GM18519 (cell line): ENCODE measurements at regions not wholly inside any gene's neighbourhood (a gene's known extent, or its start where the extent isn't known, plus 50 kb on each side); places are given as distances from the start of the nearest gene placed in this dataset.

Source experiments
- ATAC-seq: cut with Tn5 transposase; IDR thresholded peaks from one replicate; pipeline ENCODE4 v1.9.1; 2021; ENCODE audit warnings: mild to moderate bottlenecking, moderate library complexity; ENCODE audit not compliant: unreplicated experiment, low FRiP score

DNA sequence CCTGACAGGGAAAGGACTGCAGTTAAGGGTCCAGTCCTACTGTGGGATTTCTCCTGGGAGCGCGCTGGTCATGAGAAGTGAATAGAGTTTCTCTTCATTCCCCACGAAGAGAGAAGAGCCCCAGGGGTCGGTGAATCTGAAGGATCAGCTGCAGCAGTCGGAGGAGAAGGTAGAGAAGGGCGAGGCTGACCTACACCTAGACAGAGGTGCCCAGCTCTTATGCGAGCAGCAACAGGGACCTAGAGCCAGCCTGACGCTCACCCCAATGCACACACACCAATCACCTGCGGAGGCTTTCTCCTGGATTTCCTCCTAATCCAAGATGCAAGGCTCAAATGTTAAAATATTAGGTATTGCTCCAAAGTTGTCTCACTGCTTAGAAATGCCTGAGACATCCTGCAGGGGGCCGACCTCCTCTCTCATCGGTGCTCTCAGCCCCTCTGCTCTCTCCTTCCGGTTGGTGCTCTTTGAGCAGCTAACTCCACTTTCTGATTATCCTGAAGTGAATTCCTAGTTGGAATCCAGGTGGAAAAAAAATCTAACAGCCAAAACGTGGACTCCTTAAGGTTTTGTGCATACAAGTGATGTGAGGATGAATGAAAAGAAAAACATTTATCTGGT is 176.4 kb downstream of the AHR start:
- no peak for ATAC-seq

DNA sequence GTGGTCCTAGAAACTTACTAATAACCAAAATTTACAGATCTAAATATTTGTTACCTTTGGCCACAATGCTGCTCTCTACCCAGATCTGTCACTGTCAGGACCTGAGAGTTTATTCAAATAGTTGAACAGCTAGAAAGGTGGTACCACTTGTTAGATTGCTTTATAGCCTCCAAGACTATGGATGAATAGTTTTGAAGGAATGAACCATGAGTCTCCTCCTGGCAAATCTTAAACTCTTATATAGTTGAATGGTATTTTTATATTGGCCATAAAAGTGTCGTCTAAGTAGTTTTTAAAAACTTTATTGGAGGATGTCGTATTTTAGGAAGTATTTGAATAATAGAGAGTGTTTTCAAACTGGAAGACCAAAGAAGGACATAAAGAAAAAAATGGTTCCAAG is 178.7 kb downstream of the AHR start:
- no peak for ATAC-seq

DNA sequence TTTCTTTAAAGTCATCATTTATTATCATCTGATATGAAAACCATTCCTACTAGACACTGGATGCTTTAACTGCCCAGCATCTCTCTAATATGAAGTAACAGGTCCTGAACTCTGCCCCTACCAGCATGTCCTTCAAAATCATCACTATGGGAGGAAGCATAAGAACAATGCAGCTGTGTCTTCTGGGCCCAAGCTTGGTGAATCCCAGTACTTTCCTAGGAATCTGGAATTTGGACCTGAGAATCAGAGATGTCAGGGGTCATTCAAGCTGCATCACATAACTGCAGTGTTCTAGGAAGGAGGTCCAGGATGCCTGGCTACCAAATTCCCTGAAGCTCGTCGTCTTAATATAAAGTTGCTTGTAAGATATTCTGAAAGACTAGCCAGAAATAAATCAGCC is 182.7 kb downstream of the AHR start:
- ATAC-seq = no peak

DNA sequence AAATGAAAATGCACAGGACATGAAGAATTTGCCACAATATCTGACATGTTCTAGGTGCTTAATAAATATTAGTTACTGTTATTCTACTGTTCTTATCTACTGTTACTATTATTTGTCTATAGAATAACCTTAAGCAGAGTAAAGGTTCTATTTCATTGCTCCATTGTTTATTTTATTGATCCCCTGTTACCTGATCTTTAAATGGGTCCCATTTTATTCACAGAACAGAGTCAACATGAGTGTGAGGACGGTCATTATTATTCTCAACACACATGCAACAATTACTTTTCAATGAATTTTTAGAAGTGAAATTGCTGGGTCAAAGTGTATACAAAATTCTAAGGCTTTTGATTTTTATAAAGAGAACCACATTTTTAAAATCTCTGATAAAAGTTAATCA is 186.9 kb downstream of the AHR start:
- no peak for ATAC-seq

DNA sequence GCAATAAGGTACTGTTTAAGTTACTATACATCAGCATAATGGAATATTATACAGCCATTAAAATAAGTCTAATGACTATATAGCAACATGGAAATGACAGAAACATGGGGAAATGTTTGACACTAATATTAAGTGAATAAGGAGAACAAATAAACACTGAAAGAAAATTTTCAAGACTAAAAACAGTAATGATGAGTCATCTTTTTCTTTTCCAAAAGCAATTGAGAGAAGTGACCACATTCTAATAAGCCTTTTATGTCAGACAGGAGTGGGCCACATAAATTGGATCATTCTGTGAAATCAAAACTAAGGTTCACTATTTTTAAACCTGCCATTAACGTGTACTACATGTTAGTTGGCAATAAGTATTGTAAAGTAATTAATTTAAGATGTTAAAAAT is 187.5 kb downstream of the AHR start:
- ATAC-seq = no peak

DNA sequence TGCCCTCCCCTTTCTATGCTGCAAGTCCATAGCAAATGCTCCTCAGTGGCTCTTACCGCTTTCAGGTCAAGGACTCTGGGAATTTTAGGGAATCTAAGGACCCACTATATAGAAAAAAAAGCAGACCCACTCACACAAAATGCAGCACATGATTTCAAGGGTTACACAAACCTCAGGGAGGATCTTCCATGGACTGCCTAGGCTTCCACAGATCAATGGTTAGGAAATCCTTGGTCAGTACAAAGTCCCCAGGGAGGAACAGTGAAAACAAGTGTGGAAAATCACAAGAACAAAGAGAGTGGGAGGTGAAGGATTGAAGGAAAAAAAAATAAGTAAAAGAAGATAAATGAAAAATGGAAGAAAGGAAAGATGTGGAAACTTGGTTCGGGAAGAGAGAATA is 188.4 kb downstream of the AHR start:
- ATAC-seq = no peak

DNA sequence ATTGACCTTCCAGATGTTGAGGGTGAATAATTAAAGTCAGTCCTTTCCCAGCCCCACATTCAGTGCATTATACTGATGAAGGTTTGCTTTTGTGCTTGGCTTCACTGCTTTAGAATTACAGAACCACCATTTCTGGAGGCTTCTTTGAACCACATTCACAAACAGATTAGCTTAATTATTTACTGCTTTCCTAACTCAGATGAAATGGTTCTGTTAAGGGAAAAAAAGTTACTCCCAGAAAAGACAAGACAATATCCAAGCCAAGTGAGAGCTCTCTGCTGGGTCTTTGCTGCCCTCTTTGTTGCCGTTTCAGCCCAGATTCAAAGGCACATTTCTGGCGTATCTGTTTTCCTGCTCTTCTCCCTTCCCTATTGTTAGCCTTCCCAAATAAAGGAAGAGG is 188.9 kb downstream of the AHR start:
- ATAC-seq = no peak

DNA sequence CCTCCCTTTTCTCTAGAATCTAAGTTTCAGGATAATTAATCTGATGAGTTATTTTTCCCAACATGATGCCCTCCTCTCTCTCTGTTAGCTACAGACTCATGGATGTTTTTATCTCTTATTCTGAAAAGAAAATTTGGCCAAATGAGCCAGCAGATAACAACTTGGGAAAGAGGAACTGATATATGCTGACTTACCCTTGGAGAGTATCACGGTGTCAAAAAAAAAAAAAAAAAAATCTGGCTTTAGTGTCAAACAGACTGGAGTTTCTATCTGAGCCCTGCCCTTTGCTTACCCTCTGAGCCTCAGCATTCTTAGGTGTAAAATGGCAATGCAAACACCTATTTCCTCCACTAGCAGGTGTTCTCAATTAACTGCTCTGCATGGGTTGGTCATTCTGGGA is 190.4 kb downstream of the AHR start:
- no peak for ATAC-seq

DNA sequence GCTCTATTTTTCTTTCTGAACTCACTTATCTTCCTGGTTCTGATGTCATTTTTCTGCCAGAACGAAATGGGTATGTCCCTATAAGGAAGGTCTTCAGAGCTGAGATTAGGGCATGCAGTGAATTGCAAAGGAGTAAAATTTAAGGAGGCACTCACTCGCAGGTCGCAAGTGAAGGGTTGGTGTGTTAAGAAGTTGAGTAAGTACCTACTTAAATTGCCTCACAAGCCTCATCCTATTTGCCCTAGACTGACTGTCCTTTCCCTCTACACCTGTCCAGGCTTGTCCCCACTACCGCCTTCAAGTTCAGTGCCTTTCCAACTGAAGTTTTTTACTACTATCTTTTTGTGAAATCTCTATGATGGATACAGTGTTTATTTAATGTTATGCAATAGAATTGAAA is 191.5 kb downstream of the AHR start:
- no peak for ATAC-seq

DNA sequence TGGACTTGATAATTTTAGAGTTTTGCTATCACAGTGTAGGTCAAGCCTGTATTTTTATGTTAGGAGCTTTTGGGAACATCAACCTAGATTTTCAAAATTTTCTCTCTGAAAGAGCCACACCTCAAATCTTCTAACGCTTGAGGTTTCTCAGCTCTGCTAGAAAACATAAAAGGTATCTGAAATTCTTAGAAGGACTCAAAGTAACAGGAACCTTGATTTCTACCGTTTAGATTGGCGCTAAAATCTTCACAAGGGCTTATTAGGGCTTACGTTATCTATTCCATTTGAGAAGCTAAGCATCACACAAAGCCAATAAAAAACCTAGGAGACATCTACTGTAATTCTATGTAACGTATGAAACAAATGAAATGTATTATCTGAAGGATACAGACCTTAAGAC is 192.4 kb downstream of the AHR start:
- ATAC-seq = no peak

DNA sequence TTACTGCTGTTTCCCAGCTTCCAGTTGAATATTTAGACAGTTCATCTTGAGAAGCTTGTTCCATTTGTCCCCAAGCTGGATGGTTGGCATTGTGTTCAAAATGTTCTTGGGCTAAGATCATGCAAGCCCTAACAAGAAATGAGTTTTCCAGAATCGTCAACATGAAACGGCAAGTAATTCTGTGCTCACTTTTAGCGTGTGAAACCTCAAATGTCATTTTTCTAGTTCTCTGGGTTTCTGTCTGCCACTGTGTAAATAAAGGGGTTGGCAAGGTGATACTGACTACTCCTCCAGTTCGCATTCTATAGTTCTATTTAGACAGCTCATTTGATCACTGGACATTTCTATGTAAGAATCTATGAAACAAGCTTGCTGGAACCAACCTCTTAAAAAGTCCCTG is 194.0 kb downstream of the AHR start:
- no peak for ATAC-seq

DNA sequence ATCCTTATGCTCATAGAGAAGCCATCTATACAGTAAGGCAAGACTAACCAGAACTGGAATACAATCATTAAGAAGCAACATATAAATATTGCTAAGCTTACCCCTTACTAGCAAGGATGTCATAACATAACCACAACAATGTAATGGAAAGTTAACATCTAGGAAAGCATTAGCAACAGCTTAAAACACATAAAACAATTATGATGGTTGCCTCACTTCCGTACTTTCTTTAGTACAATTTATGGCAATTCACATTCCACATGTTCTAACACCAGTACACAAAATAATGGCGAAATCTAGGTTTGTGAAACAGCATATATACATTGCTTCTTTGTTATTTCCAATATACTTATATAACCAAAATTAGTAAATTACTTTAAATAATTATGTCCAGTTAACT is 195.0 kb downstream of the AHR start:
- ATAC-seq = no peak

DNA sequence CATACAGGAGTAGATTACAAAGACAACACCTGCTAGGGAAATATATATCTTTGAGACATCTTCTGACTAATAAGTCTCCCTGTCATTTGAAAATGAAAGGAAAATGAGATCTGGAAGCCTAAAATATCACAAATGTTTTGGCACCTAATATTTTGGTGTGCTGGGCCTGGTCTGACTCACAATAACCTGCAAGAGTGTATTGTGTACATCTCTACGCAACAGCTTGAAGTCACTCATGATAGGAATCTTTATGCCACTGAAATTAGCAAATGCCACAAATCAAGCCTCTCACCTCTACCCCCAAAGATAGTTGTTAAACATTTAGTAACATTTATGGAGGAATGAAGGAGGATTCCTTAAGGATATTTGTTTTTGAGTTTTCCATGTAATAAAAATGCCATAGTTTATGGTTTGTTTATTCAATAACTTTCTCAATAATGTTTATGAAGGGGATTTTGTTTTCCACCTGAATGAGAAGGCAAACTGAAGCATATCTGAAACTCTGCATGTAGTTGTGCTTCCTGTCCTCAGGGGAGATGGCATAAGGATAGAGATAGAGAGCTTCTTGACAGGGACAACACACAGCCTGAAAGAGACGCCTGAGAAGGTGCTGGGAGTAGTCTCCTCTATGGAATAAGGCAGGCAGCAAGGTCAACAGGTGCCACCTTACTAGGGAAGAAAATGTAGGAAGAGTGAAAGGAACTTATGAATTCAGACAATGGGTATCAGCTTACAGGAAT is 197.4 kb downstream of the AHR start:
- no peak for ATAC-seq

DNA sequence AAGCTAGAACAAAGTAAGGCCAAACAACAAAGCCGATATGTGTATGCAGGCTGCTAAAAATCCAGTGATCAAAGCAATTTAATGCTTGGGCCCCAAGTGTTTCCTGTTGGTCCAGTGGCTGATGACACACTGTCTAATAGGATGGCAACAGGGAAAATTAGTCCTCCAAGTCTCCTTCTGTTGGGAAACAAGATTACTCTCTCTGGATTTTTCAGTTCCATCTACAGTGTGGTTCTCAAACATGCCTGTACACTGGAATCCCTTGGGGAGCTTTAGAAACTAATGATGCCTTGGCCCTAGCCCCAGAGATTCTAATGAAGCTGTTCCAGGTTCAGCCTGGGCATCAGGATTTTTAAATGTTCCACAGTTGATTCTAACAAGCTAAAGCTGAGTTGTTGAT is 198.7 kb downstream of the AHR start:
- no peak for ATAC-seq

DNA sequence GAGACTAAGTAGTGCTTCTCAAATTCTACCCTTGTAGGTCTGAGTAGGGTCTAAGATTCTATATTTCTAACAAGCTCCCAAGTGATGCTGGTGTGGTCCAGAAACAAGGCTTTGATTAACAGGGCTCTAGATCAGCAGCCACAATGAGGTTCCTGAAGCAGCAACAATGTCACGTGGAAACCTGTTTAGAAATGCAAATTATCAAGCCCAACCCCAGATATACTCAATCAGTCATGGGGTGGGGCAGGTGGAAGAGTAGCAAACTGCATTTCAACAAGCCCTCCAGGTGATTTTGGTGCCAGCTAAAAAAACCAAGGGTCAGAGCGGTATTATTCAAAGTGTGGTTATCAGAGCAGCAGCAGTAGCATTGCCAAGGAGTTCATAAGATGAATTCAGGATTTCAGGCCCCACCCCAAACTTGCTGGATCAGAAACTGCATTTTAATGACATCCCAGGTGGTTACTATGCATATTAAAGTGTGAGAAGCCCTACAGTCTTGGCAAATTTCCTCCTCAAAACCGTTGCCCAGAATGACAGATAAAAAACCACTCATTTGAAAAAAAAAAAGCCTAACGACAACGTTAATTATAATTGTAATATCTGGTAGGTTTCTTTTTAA is 199.2 kb downstream of the AHR start:
- no peak for ATAC-seq

DNA sequence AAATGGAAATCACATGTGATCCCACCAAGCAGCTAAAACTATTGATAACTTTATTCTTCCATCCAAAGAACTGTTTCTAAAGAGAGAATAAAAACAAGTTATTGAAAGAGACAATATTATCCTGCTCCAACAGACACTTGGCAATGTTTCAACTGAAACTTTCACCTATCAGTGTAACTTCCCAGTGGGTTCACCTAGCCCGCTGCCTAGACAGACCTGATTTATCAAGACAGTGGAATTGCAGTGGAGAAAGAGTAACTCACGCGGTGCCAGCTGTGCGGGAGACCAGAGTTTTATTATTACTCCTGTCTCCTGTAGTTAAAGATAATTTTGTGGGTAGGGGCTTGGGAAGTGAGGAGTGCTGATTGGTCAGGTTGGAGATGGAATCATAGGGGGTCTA is 199.8 kb downstream of the AHR start:
- ATAC-seq = no peak

DNA sequence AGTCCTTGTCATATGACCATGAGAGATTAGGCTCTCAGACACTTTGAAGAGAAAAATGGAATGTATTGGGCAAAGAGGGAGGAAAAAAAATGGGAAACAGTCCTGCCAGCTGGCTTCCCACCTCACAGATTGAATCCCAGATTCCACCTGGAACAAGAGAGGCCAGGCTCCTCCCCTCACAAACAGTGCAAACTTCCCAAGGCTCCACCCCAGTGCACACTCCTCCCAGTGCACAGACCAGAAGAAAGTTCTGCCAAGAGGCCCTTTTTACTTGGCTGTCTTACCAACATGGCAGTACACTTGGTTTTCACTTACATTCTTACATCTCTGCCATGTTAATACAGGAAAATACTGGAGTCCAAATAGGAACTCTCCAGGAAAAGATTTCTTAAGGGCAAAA is 202.3 kb downstream of the AHR start:
- ATAC-seq = no peak

DNA sequence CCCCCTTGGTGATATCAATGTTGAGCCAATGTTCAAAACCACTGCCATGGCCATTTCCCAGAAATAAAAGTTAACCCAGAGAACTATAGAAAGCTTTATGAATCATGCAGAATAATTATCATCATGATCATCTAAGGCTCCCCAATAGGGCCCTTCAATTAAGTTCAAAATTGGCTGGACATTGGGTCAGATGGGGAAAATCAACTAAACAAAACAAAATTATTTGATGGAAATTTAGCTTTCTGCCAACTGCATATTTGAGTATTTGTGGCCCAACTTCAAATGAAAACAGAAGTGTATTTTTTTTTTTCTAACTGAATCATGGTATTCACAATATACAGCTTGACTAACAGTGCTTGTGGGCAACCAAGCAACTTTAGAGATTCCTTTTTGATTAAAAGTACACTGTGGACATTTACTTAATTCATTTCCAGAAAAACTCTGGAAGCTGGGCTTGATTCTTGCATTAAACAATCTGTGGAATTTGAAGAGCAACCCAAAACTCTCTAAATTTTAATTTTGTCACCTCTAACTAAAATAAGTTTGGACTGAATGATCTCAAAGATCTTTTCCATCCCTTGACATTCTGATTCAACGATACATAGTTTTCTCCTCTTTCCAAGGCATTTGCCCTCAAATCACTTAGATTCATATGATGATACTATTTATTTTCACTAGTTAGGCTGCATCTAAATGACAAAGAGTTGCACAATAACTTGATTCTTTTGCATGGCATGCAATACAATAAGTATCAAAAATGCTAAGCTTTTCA is 203.2 kb downstream of the AHR start:
- no peak for ATAC-seq

DNA sequence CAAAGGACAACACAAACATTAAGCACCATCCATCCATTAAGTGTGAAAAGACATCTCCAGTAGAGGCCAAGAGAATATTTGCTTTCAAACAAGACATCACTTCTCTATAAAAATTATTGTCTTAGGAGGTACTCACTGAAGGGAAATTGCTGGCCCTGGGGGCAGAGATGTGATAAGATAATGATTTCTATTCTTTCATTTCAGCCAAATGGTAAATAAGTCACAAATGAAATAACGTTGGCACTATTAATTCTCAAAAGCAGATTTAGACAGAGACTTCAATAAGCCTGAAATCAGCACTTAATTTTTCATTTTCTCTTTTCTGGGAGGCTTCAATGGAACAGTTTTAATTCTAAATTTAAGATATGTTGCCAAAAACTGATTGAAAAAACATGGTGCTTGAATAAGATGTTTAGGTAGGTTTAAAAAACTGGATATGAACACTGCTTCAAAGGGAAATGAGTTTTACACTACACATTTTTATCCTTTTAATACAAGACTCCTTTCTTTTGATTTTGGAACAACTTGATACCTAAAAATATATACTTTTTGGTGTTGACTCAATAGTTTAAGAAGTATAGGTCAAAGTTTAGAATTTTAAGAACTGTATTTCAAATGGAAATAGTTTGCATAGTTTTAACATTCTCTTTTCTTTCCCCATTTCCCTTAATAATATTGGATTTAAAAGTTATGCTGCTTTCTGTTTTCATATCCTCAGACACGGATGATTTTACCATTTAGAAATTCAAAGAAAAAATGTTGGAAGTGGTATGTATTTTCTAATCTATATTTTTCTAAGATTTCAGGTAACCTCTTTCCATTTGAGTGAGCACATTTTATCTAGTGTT is 204.0 kb downstream of the AHR start:
- ATAC-seq = no peak

DNA sequence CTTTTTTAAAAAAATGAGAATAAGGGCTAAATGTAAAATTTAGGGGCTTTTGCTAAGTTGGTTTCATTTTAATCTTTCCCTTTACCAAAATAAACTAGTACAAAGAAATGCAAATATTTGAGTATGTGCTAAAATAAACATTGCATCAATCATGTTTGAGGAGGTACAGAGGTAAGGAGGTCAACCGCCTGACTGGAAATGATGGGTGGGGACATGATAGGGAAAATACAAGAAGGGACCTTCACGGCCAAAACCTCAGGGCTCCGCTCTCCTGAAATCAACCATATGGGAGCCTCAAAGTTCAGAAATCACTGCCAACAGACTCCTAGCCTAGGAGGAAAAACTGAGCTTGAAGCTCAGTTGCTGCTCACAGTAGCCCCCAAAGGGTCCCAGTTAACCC is 207.6 kb downstream of the AHR start:
- ATAC-seq = peak; percentile 86

DNA sequence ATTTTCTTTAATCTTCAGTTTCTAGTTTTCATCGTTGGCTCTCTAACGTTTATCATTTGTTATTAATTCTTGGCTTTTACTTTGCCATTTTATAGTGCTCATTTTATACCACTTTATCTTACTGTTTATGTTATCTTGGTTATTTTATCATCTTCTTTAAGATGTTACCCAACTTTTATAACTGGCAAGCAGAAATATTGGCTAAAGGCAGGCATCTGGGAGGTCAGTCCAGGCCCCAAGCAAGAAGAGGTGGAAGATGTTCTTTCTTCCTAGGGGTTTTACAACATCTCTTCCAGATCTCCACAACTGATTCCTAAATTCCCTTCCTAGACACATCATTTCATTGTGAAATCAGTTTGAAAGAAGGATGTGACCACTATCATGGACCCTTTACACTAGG is 208.1 kb downstream of the AHR start:
- ATAC-seq = no peak
